B cell (primary cell): ENCODE measurements at regions not wholly inside any gene's neighbourhood (a gene's known extent, or its start where the extent isn't known, plus 50 kb on each side); places are given as distances from the start of the nearest gene placed in this dataset.

Experiments
- ATAC-seq: fragments of 200-7000 bp; cut with Tn5 transposase; one replicate; pipeline ENCODE4 v1.10.0; 2021; ENCODE audit warnings: low read depth, mild to moderate bottlenecking, moderate number of reproducible peaks, moderate library complexity
- CTCF ChIA-PET: fragments of 350-600 bp; sonication (Branson Sonifier 250); formaldehyde crosslinking; loops from one replicate; lab custom pipeline; 2021; ENCODE audit warnings: antibody characterized with exemption, inconsistent platforms; lab: Charles Lee
- POLR2A ChIA-PET: fragments of 350-600 bp; sonication (Branson Sonifier 250); formaldehyde crosslinking; loops from one replicate; lab custom pipeline; 2021; ENCODE audit warnings: antibody characterized with exemption; lab: Charles Lee
- DNase-seq: peaks from one replicate; pipeline ENCODE4 v3.0.0; 2013
- H2AFZ ChIP-seq: 2 replicates; pipeline ENCODE4 v1.6.1; 2012; ENCODE audit warnings: mild to moderate bottlenecking, low read depth, low read length; ENCODE audit not compliant: insufficient read depth, poor library complexity, severe bottlenecking
- H3K27ac ChIP-seq, 2 donors: 1 replicate in 1 of 2; 2 replicates in 1 of 2; pipeline ENCODE4 v1.5.1; 2012 to 2013; ENCODE audit warnings: low read length in 2 of 2, mild to moderate bottlenecking in 2 of 2, moderate library complexity in 1 of 2
- H3K27me3 ChIP-seq, 4 experiments: fragments of 200-600 bp in 1 of 4; sonication (generic) in 1 of 4; replicated peaks in 1 of 4; 1 replicate in 2 of 4; 2 replicates in 2 of 4; pipeline versions ENCODE4 v1.6.1 to v1.7.0; 2013 to 2016; ENCODE audit warnings: low read length in 3 of 4, mild to moderate bottlenecking in 2 of 4, mixed read lengths in 1 of 4, moderate library complexity in 1 of 4; ENCODE audit not compliant: insufficient read depth in 4 of 4, control insufficient read depth in 3 of 4; ENCODE audit errors: control extremely low read depth in 1 of 4
- H3K36me3 ChIP-seq, 2 experiments: replicated peaks in 1 of 2; 1 replicate in 1 of 2; 2 replicates in 1 of 2; pipeline versions ENCODE4 v1.6.1 to v1.7.1; 2013; ENCODE audit warnings: low read length in 1 of 2; ENCODE audit not compliant: insufficient read depth in 2 of 2, control insufficient read depth in 1 of 2; ENCODE audit errors: control extremely low read depth in 1 of 2, extremely low read depth in 1 of 2
- H3K4me1 ChIP-seq, 2 donors: fragments of 200-600 bp in 1 of 2; sonication (generic) in 1 of 2; 1 replicate in 1 of 2; 2 replicates in 1 of 2; pipeline versions ENCODE4 v1.5.1 to v1.6.1; 2013 to 2017; ENCODE audit warnings: low read length in 2 of 2; ENCODE audit not compliant: control insufficient read depth in 2 of 2, insufficient read depth in 2 of 2
- H3K4me2 ChIP-seq: replicated peaks from 2 replicates; pipeline ENCODE3; 2012; ENCODE audit warnings: mild to moderate bottlenecking, low read depth, low read length; ENCODE audit not compliant: poor library complexity, severe bottlenecking
- H3K4me3 ChIP-seq, 5 experiments: fragments of 200-600 bp in 1 of 5; sonication (generic) in 1 of 5; 1 replicate in 3 of 5; 2 replicates in 2 of 5; pipeline versions ENCODE4 v1.5.1 to v1.7.0; 2011 to 2016; ENCODE audit warnings: low read length in 4 of 5, mild to moderate bottlenecking in 4 of 5, low read depth in 2 of 5, control low read depth in 1 of 5, moderate library complexity in 1 of 5; ENCODE audit not compliant: insufficient read depth in 1 of 5; ENCODE audit errors: control extremely low read depth in 1 of 5, extremely low read depth in 1 of 5
- H3K79me2 ChIP-seq: fragments of 200-600 bp; sonication (generic); one replicate; pipeline ENCODE4 v1.6.0; 2016; ENCODE audit warnings: low read length; ENCODE audit not compliant: control insufficient read depth, insufficient read depth
- H3K9ac ChIP-seq: fragments of 200-600 bp; sonication (generic); 2 replicates; pipeline ENCODE4 v1.6.1; 2017; ENCODE audit warnings: mild to moderate bottlenecking, low read length, moderate library complexity
- H3K9me3 ChIP-seq, 3 donors: one replicate each; pipeline versions ENCODE4 v1.6.1 to v1.7.1; 2013; ENCODE audit warnings: low read length in 2 of 3; ENCODE audit not compliant: control insufficient read depth in 2 of 3, insufficient read depth in 1 of 3; ENCODE audit errors: control extremely low read depth in 1 of 3
- H4K20me1 ChIP-seq: 2 replicates; pipeline ENCODE4 v1.6.0; 2012; ENCODE audit warnings: mild to moderate bottlenecking, low read length; ENCODE audit not compliant: insufficient read depth, control insufficient read depth, poor library complexity, severe bottlenecking
- H3K27ac Mint-ChIP-seq: one replicate; pipeline ENCODE4 v1.8.0; 2021; ENCODE audit warnings: mixed read lengths
- H3K27me3 Mint-ChIP-seq: one replicate; pipeline ENCODE4 v1.8.0; 2021; ENCODE audit warnings: mixed read lengths
- H3K4me1 Mint-ChIP-seq: one replicate; pipeline ENCODE4 v1.8.0; 2021; ENCODE audit warnings: mixed read lengths
- H3K4me3 Mint-ChIP-seq: one replicate; pipeline ENCODE4 v1.8.0; 2021; ENCODE audit warnings: mixed read lengths
- H3K9me3 Mint-ChIP-seq: one replicate; pipeline ENCODE4 v1.8.0; 2022; ENCODE audit warnings: mixed read lengths; ENCODE audit not compliant: insufficient read depth
- EZH2 ChIP-seq: IDR thresholded peaks from 2 replicates; pipeline ENCODE4 v1.6.1; 2012; ENCODE audit warnings: borderline replicate concordance, low read depth, mild to moderate bottlenecking, moderate library complexity, low read length; ENCODE audit not compliant: insufficient read depth, poor library complexity, severe bottlenecking
- WGBS: methylation state at CpG from one replicate; pipeline ENCODE4 v1.1.5; 2013; ENCODE audit warnings: missing lambda C conversion rate; ENCODE audit not compliant: insufficient coverage; 5-methylcytosine and 5-hydroxymethylcytosine counted together
- intact Hi-C: fragments of 100-400 bp; cut with micrococcal nuclease; formaldehyde crosslinking; loops from one replicate; pipeline ENCODE4 v1.10.0; 2022
- TF ChIP-seq, protein P1 (sequence below): fragments of 200-600 bp; IDR thresholded peaks from one replicate; pipeline ENCODE4 v1.8.0; 2022; ENCODE audit warnings: antibody characterized with exemption, mild to moderate bottlenecking

DNA sequence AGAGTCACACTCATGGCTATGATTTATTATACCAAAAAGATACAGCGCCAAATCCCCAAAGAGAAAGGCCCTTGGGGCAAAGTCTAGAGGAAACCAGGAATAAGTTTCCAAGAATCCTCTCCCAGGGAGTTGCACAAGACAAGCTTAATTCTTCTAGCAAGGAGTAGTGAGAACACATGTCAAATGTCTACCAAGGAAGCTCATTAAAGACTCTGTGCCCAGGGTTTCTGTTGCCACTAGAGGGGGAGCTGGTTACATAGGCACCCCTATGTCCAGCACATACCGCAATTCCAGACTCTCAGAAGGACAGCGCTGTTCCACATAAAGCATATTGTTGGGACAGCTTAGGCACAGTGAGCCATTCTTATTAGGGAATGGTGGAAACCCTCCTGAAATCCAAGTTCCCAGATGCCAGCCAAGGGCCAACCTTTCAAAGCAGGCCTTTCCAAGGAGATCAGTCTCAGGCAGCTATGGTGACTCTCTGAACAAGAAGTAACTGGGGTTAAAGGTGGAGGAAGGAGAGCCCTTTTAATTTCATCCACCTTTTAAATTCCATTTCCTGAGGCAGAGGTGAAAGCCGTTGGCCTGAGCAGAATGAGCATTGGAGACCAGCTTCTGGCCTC lies 194.2 kb downstream of the UACA start:
- Mint-ChIP-seq H3K27me3 (peaks cover 14% of the 10 kb centered on the region), H3K4me3 (no peak overlapping the region), H3K4me1 (no peaks in the 10 kb centered on the region), H3K9me3 (peaks cover 3% of the 10 kb centered on the region), H3K27ac (no peak overlapping the region)
- WGBS, result 60% methylated on average over 3 of the region's 4 CpGs
- Histone ChIP-seq H2AFZ (no peak overlapping the region), H3K27ac (no peak overlapping the region), H3K79me2 (no peaks in the 10 kb centered on the region), H3K36me3 (no peaks in the 10 kb centered on the region), H3K9me3 (peaks cover 0 to 3% (median 0%) of the 10 kb centered on the region in 3 donors), H3K4me1 (no peaks in the 10 kb centered on the region), H3K27me3 (peaks cover 0 to 12% (median 1%) of the 10 kb centered on the region in 4 experiments), H3K4me2 (no peak overlapping the region), H3K4me3 (no peak overlapping the region), H4K20me1 (no peaks in the 10 kb centered on the region), H3K9ac (no peak overlapping the region)
- DNase-seq (no peak), ATAC-seq (no peak)
- CTCF ChIA-PET, result interaction anchor here (0.6 to 1.5 kb wide), 5 partner anchors 11 to 320 kb away, joined by 3 to 5 read pairs (median 3); no protein-coding TSS in a partner anchor
- no peak for TF ChIP-seq EZH2
- TF ChIP-seq, protein P1, sequence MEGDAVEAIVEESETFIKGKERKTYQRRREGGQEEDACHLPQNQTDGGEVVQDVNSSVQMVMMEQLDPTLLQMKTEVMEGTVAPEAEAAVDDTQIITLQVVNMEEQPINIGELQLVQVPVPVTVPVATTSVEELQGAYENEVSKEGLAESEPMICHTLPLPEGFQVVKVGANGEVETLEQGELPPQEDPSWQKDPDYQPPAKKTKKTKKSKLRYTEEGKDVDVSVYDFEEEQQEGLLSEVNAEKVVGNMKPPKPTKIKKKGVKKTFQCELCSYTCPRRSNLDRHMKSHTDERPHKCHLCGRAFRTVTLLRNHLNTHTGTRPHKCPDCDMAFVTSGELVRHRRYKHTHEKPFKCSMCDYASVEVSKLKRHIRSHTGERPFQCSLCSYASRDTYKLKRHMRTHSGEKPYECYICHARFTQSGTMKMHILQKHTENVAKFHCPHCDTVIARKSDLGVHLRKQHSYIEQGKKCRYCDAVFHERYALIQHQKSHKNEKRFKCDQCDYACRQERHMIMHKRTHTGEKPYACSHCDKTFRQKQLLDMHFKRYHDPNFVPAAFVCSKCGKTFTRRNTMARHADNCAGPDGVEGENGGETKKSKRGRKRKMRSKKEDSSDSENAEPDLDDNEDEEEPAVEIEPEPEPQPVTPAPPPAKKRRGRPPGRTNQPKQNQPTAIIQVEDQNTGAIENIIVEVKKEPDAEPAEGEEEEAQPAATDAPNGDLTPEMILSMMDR, result no peak
- intact Hi-C loops, result no loop called here
- POLR2A ChIA-PET, result no interaction called here

GRCh38 chr15:70566989-70567388 lies 196.4 kb downstream of the UACA start:
- intact Hi-C loops, result no loop called here
- no peaks in the 10 kb centered on the region for H3K9me3 ChIP-seq
- H3K4me3 ChIP-seq, result no peak overlapping the region
- no peak for TF ChIP-seq EZH2
- TF ChIP-seq, protein P1, result no peak
- Mint-ChIP-seq H3K4me3 (no peak overlapping the region), H3K9me3 (no peaks in the 10 kb centered on the region), H3K4me1 (no peaks in the 10 kb centered on the region), H3K27ac (no peak overlapping the region), H3K27me3 (peaks cover 31% of the 10 kb centered on the region)
- H3K27ac ChIP-seq, result no peak overlapping the region
- no peak overlapping the region for H2AFZ ChIP-seq
- 82% methylated on average over 9 of the region's 11 CpGs for WGBS
- no peaks in the 10 kb centered on the region for H3K4me1 ChIP-seq
- no peaks in the 10 kb centered on the region for H4K20me1 ChIP-seq
- POLR2A ChIA-PET, result no interaction called here
- H3K36me3 ChIP-seq, result no peaks in the 10 kb centered on the region
- H3K79me2 ChIP-seq, result no peaks in the 10 kb centered on the region
- CTCF ChIA-PET, result no interaction called here
- no peak for ATAC-seq
- H3K27me3 ChIP-seq, result peaks cover 0 to 26% (median 2%) of the 10 kb centered on the region in 4 experiments
- no peak overlapping the region for H3K4me2 ChIP-seq
- H3K9ac ChIP-seq, result no peak overlapping the region
- no peak for DNase-seq
